ENCODE measurements at regions not wholly inside any gene's neighbourhood (a gene's known extent, or its start where the extent isn't known, plus 50 kb on each side); places are given as distances from the start of the nearest gene placed in this dataset.

GRCh38 chr19:29128203-29128602, 84.7 kb downstream of the UQCRFS1 start:
- Mint-ChIP-seq H3K9me3 (peaks cover 42% of the 10 kb centered on the region), H3K4me1 (no peaks in the 10 kb centered on the region), H3K27me3 (ENCODE audit: low read depth) (peaks cover 10% of the 10 kb centered on the region), H3K4me3 (no peak overlapping the region), H3K36me3 (peaks cover 23% of the 10 kb centered on the region), H3K27ac (no peak overlapping the region)
- ChIA-PET POLR2A (no interaction called here), CTCF (no interaction called here)
- TF ChIP-seq ZNF281 (CRISPR knock-in tag; IDR thresholded peaks at IDR 0.05), result no peak
- TF ChIP-seq TEAD4 (CRISPR knock-in tag; IDR thresholded peaks at IDR 0.05), result no peak
- no peak for TF ChIP-seq ZNF317 (CRISPR knock-in tag; IDR thresholded peaks at IDR 0.05; ENCODE audit: borderline replicate concordance, low read depth)
- DNase-seq (ENCODE audit: low spot score) (no peak), ATAC-seq (no peak)

GRCh38 chr19:29122185-29122584, 90.8 kb downstream of the UQCRFS1 start:
- peaks cover 3% of the 10 kb centered on the region; the same call in 1 of the 2 replicates for H3K27me3 Mint-ChIP-seq (ENCODE audit: low read depth)
- H3K9me3 Mint-ChIP-seq, result peaks cover 35% of the 10 kb centered on the region
- H3K4me3 Mint-ChIP-seq, result no peak overlapping the region
- POLR2A ChIA-PET, result no interaction called here
- H3K27ac Mint-ChIP-seq, result no peak overlapping the region
- DNase-seq (ENCODE audit: low spot score), result no peak
- peaks cover 25% of the 10 kb centered on the region for H3K36me3 Mint-ChIP-seq
- ATAC-seq, result no peak
- TF ChIP-seq IRF1 (CRISPR knock-in tag; IDR thresholded peaks at IDR 0.05) (no peak), ZBTB43 (CRISPR knock-in tag; IDR thresholded peaks at IDR 0.05) (no peak), MAX (CRISPR knock-in tag; IDR thresholded peaks at IDR 0.05) (no peak), E2F4 (CRISPR knock-in tag; IDR thresholded peaks at IDR 0.05; ENCODE audit: borderline replicate concordance, low read depth) (no peak), PRRX2 (CRISPR knock-in tag; IDR thresholded peaks at IDR 0.05) (no peak), CBFB (CRISPR knock-in tag; IDR thresholded peaks at IDR 0.05; ENCODE audit: low read depth) (no peak), RORB (CRISPR knock-in tag; IDR thresholded peaks at IDR 0.05) (no peak), NFYB (CRISPR knock-in tag; conservative IDR thresholded peaks at IDR 0.05; ENCODE audit: low read depth) (no peak), ZNF138 (CRISPR knock-in tag; conservative IDR thresholded peaks at IDR 0.05) (no peak), ATF6 (CRISPR knock-in tag; IDR thresholded peaks at IDR 0.05) (no peak), JAZF1 (CRISPR knock-in tag; IDR thresholded peaks at IDR 0.05) (no peak), ELF4 (CRISPR knock-in tag; IDR thresholded peaks at IDR 0.05; ENCODE audit: low read depth) (no peak), ZNF263 (CRISPR knock-in tag; IDR thresholded peaks at IDR 0.05; ENCODE audit: low read depth) (no peak), ZNF425 (CRISPR knock-in tag; conservative IDR thresholded peaks at IDR 0.05) (no peak), ATF1 (CRISPR knock-in tag; IDR thresholded peaks at IDR 0.05) (no peak)
- H3K4me1 Mint-ChIP-seq, result no peaks in the 10 kb centered on the region
- CTCF ChIA-PET, result interaction anchor here (0.9 to 2.0 kb wide), 18 partner anchors 11 to 406 kb away, joined by 3 to 23 read pairs (median 4); no protein-coding TSS in a partner anchor

Data from WTC11 (cell line).